GM06990 (cell line): ENCODE measurements at regions not wholly inside any gene's neighbourhood (a gene's known extent, or its start where the extent isn't known, plus 50 kb on each side); places are given as distances from the start of the nearest gene placed in this dataset.

Experiments
- DNase-seq: peaks from one replicate; pipeline ENCODE4 v3.0.0-alpha.2; 2011; ENCODE audit not compliant: insufficient read length; ENCODE audit errors: extremely low read depth
- H3K27me3 ChIP-seq: replicated peaks from 2 replicates; pipeline ENCODE4 v1.6.0; 2011; ENCODE audit warnings: low read length; ENCODE audit not compliant: control insufficient read depth, insufficient read depth
- H3K36me3 ChIP-seq: 2 replicates; pipeline ENCODE4 v1.5.1; 2011; ENCODE audit warnings: low read length; ENCODE audit not compliant: control insufficient read depth, insufficient read depth
- H3K4me3 ChIP-seq: replicated peaks from 2 replicates; pipeline ENCODE4 v1.5.1; 2011; ENCODE audit warnings: low read depth, mild to moderate bottlenecking, control low read depth, low read length
- CTCF ChIP-seq: IDR thresholded peaks from 2 replicates; pipeline ENCODE4 v1.5.1; 2011; ENCODE audit warnings: low read length, control low read depth, mild to moderate bottlenecking, inconsistent platforms; ENCODE audit not compliant: insufficient read depth, poor library complexity, severe bottlenecking

GRCh38 chr16:66064801-66065530 lies 301.5 kb upstream of the CDH5 start:
- H3K36me3 ChIP-seq = no peaks in the 10 kb centered on the region
- H3K4me3 ChIP-seq = no peak overlapping the region
- DNase-seq = no peak
- H3K27me3 ChIP-seq = no peaks in the 10 kb centered on the region
- TF ChIP-seq CTCF = no peak

DNA sequence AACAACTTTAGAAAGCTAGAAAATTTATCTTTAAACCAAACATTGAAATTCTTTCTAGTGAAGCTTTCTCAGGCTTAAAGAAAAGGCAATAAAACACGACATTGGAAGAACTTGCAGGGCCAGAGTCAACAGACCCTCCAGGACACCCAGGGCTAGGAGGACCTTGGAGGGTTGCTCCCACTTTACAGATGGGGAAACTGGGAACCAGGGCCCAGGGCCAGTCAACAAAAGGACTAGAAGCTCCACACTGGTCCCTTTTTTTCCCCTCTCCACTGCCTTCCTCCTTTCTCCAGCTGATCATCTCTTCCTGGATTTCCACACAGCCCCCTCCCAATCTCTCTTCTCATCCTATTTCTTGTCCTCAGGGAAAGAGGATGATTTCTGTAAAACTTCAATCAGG lies 307.7 kb upstream of the CDH5 start:
- Histone ChIP-seq H3K27me3 (no peaks in the 10 kb centered on the region), H3K4me3 (no peak overlapping the region), H3K36me3 (no peaks in the 10 kb centered on the region)
- DNase-seq = no peak
- TF ChIP-seq CTCF = no peak

DNA sequence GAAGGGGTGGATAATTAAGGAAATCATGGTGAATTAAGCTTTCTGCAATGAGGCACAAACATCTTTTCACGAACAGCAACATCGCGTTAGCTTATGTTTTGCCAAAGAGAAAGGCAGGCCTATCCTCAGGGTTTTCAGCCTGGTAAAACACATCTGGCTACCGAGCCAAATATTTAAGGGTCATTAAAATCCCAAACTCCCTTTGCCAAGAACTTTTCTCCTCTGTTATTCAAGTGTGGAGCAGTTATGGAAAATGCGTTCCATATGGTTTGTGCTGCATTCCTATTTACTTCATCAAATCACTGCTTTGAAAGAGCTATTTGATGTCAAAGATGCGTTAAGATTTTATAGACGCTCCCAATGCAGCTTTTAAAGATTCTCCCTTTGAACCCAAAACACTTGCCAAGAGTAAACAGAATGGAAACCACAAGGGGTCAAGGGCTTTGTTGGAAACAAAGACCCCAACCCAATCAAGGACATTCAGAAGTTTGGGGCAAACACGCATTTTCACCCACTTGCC lies 308.3 kb upstream of the CDH5 start:
- DNase-seq = no peak
- H3K4me3 ChIP-seq = no peak overlapping the region

GRCh38 chr16:66057057-66057456 lies 309.4 kb upstream of the CDH5 start:
- TF ChIP-seq CTCF = no peak
- no peak overlapping the region for H3K4me3 ChIP-seq
- no peaks in the 10 kb centered on the region for H3K27me3 ChIP-seq
- H3K36me3 ChIP-seq = no peaks in the 10 kb centered on the region
- DNase-seq = no peak

More for the DNA sequence above, 308.3 kb upstream of the CDH5 start:
- TF ChIP-seq CTCF = no peak
- Histone ChIP-seq H3K27me3 (no peaks in the 10 kb centered on the region), H3K36me3 (no peaks in the 10 kb centered on the region)

DNA sequence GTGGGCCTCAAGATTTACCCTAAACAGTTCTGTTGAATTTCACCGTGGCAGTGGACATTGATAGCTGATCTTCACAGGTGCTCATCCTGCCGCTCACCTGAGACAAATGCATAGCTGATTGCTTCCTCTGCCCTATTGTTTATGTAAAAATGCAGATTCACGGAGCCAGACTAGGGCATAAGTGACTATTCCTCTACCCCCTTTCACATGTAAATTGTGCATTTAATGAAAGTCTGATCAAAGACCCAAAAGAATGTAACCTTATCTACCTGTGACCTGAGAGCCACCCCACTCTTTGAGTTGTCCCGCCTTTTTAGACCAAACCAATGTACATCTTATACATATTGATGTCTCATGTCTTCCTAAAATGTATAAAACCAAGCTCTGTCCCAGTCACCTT lies 312.4 kb upstream of the CDH5 start:
- Histone ChIP-seq H3K36me3 (no peaks in the 10 kb centered on the region), H3K4me3 (no peak overlapping the region), H3K27me3 (no peaks in the 10 kb centered on the region)
- DNase-seq = no peak
- no peak for TF ChIP-seq CTCF

DNA sequence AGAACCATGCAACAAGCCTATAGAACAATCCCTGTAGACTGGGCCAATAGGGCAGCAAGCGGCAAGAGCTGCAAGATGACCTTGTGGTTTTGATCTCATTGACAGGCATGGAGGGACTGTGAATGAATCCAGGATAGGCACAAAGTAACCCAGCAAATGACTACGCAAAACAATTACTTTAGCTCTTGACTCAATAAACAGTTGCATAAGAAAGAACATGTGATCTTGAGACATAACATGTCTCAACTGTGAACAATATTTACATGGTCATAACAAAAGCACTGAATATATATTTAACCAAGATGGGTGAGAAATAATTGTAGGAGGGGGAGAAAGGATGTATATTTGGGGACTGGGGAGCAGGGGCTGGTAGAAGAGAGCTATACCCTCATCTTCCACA lies 313.7 kb upstream of the CDH5 start:
- Histone ChIP-seq H3K4me3 (no peak overlapping the region), H3K27me3 (no peaks in the 10 kb centered on the region), H3K36me3 (no peaks in the 10 kb centered on the region)
- DNase-seq = no peak
- no peak for TF ChIP-seq CTCF
